Fibroblast of the conjunctiva (primary cell): ENCODE measurements at regions not wholly inside any gene's neighbourhood (a gene's known extent, or its start where the extent isn't known, plus 50 kb on each side); places are given as distances from the start of the nearest gene placed in this dataset.
"Not testable (repeated sequence)": the region's sequence is repeated elsewhere in the genome, so short reads cannot be mapped to it uniquely, and the experiment has no call there.

Experiments
- DNase-seq: peaks from one replicate; pipeline ENCODE4 v3.0.0-alpha.2; 2010; ENCODE audit warnings: low read depth

- DNase-seq, result not testable (repeated sequence)
These were observed 55.3 kb upstream of the SFSWAP start for GRCh38 chr12:131655469-131656174.

DNA sequence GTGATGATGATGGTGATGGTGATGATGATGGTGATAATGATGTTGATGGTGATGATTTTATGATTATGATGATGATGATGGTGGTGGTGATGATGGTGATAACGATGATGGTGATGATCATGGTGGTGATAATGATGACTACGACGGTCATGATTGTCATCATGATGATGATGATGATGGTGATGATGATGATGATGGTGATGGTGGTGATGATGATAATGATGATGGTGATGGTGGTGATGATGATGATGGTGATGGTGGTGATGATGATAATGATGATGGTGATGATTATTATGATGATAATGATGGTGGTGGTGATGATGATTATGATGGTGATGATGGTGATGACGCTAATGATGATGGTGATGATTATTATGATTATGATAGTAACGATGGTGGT is 54.1 kb upstream of the SFSWAP start:
- not testable (repeated sequence) for DNase-seq

DNA sequence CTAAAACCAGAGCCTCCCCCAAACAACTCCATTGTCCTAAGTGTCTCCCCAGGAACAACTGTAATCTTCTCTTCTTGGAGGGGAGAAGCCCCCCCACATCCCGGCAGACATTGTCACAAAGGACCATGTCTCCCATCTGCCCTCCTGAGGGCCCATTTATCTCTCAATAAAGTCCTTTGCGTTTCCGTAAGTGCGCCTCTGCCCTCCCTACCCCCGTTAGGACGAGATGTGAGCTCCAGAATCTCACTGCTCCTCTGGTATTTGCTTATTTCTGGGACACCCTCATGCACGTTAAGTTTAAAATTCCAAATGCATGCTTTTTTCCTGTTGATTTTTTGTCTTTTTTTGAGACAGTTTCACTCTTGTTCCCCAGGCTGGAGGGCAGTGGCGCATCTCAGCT is 52.3 kb upstream of the SFSWAP start:
- not testable (repeated sequence) for DNase-seq

- DNase-seq, result not testable (repeated sequence)
These were observed 51.4 kb upstream of the SFSWAP start for GRCh38 chr12:131659484-131659883.

DNA sequence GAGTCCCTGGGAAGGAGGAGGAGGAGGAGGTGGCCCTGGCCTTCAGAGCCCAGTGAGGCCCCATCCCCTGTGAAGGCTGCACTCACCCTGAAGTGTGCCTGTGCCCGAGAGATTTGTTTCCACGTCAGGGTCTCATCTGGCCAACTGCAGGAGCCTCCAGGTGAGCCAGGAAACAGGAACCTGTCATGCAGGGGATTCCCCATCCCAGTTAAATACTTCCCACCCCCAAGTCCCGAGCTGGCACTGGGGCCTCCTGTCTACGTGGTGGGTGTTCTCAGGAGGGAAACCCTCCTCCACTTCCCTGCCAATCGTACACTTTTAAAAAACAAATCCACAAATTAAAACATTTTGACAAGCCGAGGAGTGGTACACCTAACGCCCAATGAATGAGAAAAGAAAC is 50.9 kb upstream of the SFSWAP start:
- DNase-seq, result not testable (repeated sequence)

GRCh38 chr12:131660401-131660800 is 50.5 kb upstream of the SFSWAP start:
- not testable (repeated sequence) for DNase-seq
